Right atrium auricular region (tissue), 2 donors: ENCODE measurements at regions not wholly inside any gene's neighbourhood (a gene's known extent, or its start where the extent isn't known, plus 50 kb on each side); places are given as distances from the start of the nearest gene placed in this dataset.
A peak's percentile ranks its signal among the peaks of the same experiment; 100 is the strongest.

Experiments
- DNase-seq: peaks from one replicate; pipeline ENCODE4 v3.0.0-alpha.2; 2019; ENCODE audit warnings: low spot score
- H3K27ac ChIP-seq, 2 donors: fragments of 200-600 bp; sonication (generic); 1 replicate in 1 of 2; 2 replicates in 1 of 2; pipeline ENCODE4 v1.5.1; 2016 to 2019
- H3K27me3 ChIP-seq, 2 donors: fragments of 200-600 bp; sonication (generic); one replicate each; pipeline versions ENCODE4 v1.5.1 to v1.6.0; 2017 to 2019
- H3K36me3 ChIP-seq: fragments of 200-600 bp; sonication (generic); one replicate; pipeline ENCODE4 v1.5.1; 2016
- H3K4me1 ChIP-seq, 2 donors: fragments of 200-600 bp; sonication (generic); one replicate each; pipeline versions ENCODE4 v1.5.1 to v1.6.0; 2017 to 2019
- H3K4me3 ChIP-seq, 2 donors: fragments of 200-600 bp; sonication (generic); 1 replicate in 1 of 2; 2 replicates in 1 of 2; pipeline ENCODE4 v1.5.1; 2017 to 2019; ENCODE audit warnings: mild to moderate bottlenecking in 1 of 2, moderate library complexity in 1 of 2
- H3K9me3 ChIP-seq, 2 donors: fragments of 200-600 bp; sonication (generic); one replicate each; pipeline ENCODE4 v1.5.1; 2019
- TF ChIP-seq, protein P1 (sequence below), 2 donors: fragments of 200-600 bp; sonication (generic); IDR thresholded peaks; one replicate each; pipeline ENCODE4 v1.5.1; 2019; ENCODE audit warnings: antibody characterized with exemption in 2 of 2

DNA sequence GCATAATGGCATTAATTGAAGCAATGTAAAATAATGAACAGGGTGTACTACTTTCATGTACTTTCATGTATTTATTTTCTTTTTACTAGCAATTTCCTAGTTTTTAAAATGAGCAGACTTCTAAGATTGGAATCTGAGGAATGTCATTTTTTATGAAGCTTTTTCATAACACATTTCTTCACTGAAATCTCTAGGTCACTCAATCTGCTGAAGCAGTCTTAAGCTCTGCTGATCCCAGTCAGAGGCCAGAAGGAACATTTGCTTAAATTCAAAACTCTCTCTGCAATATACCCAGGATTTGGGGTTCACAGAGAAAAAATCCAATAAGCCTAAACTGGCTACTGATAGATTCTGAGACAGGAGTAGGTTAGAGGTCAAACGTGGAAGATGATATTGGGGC is 73.6 kb upstream of the CNTN1 start:
- TF ChIP-seq, protein P1, sequence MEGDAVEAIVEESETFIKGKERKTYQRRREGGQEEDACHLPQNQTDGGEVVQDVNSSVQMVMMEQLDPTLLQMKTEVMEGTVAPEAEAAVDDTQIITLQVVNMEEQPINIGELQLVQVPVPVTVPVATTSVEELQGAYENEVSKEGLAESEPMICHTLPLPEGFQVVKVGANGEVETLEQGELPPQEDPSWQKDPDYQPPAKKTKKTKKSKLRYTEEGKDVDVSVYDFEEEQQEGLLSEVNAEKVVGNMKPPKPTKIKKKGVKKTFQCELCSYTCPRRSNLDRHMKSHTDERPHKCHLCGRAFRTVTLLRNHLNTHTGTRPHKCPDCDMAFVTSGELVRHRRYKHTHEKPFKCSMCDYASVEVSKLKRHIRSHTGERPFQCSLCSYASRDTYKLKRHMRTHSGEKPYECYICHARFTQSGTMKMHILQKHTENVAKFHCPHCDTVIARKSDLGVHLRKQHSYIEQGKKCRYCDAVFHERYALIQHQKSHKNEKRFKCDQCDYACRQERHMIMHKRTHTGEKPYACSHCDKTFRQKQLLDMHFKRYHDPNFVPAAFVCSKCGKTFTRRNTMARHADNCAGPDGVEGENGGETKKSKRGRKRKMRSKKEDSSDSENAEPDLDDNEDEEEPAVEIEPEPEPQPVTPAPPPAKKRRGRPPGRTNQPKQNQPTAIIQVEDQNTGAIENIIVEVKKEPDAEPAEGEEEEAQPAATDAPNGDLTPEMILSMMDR (IDR thresholded peaks at IDR 0.05) = no peak
- no peaks in the 10 kb centered on the region for H3K4me1 ChIP-seq
- DNase-seq = no peak
- no peak overlapping the region for H3K27ac ChIP-seq
- H3K36me3 ChIP-seq = no peaks in the 10 kb centered on the region
- H3K9me3 ChIP-seq = no peaks in the 10 kb centered on the region
- no peak overlapping the region for H3K4me3 ChIP-seq
- no peaks in the 10 kb centered on the region for H3K27me3 ChIP-seq

DNA sequence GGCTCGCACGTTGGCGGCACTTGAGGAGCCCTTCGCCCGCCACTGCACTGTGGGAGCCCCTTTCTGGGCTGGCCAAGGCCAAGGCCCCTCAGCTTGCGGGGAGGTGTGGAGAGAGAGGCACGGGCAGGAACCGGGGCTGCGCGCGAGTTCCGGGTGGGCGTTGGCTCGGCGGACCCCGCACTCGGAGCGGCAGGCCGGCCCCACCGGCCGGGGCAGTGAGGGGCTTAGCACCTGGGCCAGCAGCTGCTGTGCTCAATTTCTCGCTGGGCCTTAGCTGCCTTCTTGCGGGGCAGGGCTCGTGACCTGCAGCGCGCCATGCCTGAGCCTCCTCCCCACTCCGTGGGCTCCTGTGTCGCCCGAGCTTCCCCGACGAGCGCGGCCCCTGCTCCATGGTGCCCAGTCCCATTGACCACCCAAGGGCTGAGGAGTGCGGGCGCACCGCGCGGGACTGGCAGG is 71.6 kb upstream of the CNTN1 start:
- Histone ChIP-seq H3K4me1 (no peaks in the 10 kb centered on the region), H3K36me3 (no peaks in the 10 kb centered on the region), H3K4me3 (no peak overlapping the region), H3K9me3 (no peaks in the 10 kb centered on the region), H3K27ac (no peak overlapping the region), H3K27me3 (no peaks in the 10 kb centered on the region)
- TF ChIP-seq, protein P1 (IDR thresholded peaks at IDR 0.05) = no peak
- no peak for DNase-seq

DNA sequence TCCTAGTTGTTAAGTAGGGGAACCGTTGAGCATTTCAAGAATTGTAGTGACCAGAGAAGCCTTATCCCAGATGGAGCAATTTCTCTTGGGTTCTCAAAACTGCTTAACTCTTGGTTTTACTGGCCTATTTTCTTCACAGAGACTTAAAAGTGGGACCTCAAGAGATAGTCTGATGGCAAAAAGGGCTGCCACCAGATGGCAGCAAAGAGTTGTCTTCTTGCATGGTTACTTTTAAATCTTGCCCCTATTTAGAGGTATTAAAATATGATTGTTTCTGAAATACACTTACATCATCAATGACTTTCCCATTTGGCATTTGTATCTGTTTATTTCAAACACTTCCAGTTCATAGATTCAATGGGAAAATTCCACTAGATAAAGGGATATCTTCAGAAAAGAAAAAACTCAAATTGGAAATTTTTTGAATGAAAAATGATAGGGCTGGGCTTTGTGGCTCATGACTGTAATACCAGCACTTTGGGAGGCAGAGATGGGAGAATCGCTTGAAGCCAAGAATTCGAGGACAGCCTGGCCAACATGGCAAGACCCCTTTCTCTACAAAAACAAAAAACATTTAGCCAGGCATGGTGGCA is 69.9 kb upstream of the CNTN1 start:
- Histone ChIP-seq H3K27ac (no peak overlapping the region), H3K9me3 (no peaks in the 10 kb centered on the region), H3K4me3 (no peak overlapping the region), H3K27me3 (no peaks in the 10 kb centered on the region), H3K36me3 (no peaks in the 10 kb centered on the region), H3K4me1 (no peaks in the 10 kb centered on the region)
- TF ChIP-seq, protein P1 (IDR thresholded peaks at IDR 0.05) = peak; percentile 23 to 68
- peak; percentile 68 for DNase-seq

DNA sequence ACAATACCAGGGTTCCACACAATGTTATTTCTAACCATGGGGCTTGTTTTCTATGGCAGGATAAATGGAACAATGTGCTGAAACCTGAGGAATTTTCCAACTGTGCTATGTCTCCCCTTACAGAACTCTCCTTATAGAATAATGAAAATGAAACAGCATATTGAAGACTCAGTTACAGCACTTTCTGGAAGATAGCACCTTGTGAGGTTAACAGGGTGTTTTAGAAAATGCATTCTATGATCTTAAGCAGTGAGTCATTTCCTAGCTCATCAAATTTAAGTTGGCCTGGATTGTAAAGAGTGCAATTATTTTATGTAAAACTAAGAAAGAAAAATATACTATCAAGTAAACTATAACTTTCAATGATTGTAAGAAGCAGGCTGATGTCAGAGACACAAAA is 60.1 kb upstream of the CNTN1 start:
- TF ChIP-seq, protein P1 (IDR thresholded peaks at IDR 0.05) = no peak
- Histone ChIP-seq H3K4me1 (no peaks in the 10 kb centered on the region), H3K4me3 (no peak overlapping the region), H3K27ac (no peak overlapping the region), H3K9me3 (no peaks in the 10 kb centered on the region), H3K27me3 (no peaks in the 10 kb centered on the region), H3K36me3 (no peaks in the 10 kb centered on the region)
- no peak for DNase-seq

DNA sequence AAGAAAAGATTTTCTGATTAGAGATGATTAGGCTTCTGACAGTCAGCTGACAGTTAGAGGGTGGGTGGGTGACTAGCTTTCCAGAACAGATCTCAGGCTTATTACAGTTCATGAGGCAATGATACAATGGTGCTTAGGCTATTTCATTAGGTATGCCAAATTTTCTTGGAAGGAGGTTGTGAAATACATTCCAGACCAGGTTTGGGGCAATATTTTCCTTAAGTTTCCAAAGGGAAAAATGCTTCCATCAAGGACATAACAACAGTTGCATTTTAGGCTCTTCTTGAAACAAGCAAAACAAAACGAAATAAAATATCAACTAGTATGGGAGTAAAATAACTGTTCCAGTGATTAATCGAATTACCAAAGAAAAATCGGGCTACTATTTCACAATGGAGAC is 59.3 kb upstream of the CNTN1 start:
- TF ChIP-seq, protein P1 (IDR thresholded peaks at IDR 0.05) = no peak
- no peak for DNase-seq
- Histone ChIP-seq H3K4me1 (no peaks in the 10 kb centered on the region), H3K9me3 (no peaks in the 10 kb centered on the region), H3K27ac (no peak overlapping the region), H3K36me3 (no peaks in the 10 kb centered on the region), H3K4me3 (no peak overlapping the region), H3K27me3 (no peaks in the 10 kb centered on the region)

DNA sequence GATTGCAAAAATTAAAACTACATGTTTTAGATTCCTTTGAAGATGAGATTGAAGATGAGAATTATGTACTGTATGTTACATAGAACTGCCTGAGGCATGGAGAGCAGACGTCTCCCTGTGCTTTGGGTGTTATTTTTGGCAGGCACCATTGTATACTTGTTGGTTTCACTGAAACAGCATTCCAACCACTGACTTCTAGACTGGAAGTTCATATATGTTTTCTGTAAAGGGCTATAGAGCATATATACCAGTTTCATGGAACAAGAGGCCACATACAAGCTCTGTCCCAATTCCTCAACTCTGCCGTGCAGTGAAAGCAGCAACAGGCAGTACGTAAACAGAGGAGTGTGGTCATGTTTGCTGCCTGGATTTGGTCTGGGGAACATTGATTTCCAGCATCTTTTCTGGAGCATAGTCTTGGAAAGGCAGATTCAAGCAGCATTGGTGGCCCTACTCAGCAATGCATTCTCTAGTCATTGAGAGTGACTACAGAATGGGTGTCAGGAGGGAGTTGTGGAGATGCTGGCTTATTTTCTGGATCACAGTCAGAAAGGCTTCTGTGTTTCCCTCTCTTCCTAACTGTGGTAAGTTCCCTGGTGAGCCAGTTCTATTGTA is 57.6 kb upstream of the CNTN1 start:
- Histone ChIP-seq H3K9me3 (no peaks in the 10 kb centered on the region), H3K27ac (no peak overlapping the region)
- TF ChIP-seq, protein P1 (IDR thresholded peaks at IDR 0.05) = no peak

More for the DNA sequence above, 57.6 kb upstream of the CNTN1 start:
- Histone ChIP-seq H3K36me3 (no peaks in the 10 kb centered on the region), H3K4me3 (no peak overlapping the region), H3K4me1 (no peaks in the 10 kb centered on the region), H3K27me3 (no peaks in the 10 kb centered on the region)
- no peak for DNase-seq
